GM19467 (cell line): ENCODE measurements at regions not wholly inside any gene's neighbourhood (a gene's known extent, or its start where the extent isn't known, plus 50 kb on each side); places are given as distances from the start of the nearest gene placed in this dataset.

Source experiments
- ATAC-seq: cut with Tn5 transposase; IDR thresholded peaks from one replicate; pipeline ENCODE4 v1.9.1; 2021; ENCODE audit warnings: mild to moderate bottlenecking, moderate library complexity; ENCODE audit not compliant: unreplicated experiment

GRCh38 chr11:106327637-106328036 lies 250.2 kb downstream of the AASDHPPT start:
- no peak for ATAC-seq

- no peak for ATAC-seq
Measured at GRCh38 chr11:106329273-106330018, 252.0 kb downstream of the AASDHPPT start.

GRCh38 chr11:106331176-106331575 lies 253.7 kb downstream of the AASDHPPT start:
- no peak for ATAC-seq

GRCh38 chr11:106333678-106334077 lies 256.2 kb downstream of the AASDHPPT start:
- ATAC-seq = no peak

DNA sequence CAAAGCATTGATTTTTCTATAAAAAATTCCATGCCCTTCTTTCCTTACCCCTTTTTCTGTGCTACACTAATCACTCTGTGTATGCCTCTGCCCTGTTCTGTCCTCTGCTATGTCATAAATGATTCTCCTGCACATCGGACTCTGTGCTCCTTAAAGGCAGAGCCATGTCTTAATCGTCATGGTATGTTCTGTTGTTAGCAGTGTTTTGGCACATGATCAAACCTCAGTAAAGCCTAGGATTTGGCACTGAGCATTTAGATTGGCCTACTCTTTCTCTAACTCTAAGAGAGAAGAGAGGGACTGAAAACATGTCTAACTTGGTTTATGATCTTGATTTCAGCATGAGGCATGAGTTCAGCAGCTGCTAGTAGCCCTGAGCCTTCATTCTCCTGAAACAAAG lies 266.9 kb downstream of the AASDHPPT start:
- ATAC-seq = no peak

DNA sequence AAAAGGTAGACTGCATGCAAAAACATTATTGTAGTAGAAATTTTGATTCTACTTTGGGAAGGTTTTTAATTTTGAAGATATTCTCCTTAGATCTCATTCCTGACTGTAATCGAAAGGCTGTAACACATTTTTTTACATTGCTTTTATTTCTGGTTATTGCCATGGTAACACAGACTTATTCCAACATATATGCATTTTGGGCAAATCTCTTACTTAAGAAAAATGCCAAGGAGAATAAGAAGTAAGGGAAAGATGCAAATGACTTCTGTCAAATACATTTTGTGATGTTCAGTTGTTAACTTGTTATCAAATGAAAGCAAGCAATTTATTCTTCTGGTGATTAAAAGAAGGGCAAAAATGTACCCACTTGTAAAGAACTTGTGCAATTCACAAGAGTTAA lies 267.5 kb downstream of the AASDHPPT start:
- ATAC-seq = no peak

- no peak for ATAC-seq
Measured at GRCh38 chr11:106353031-106353430, 275.6 kb downstream of the AASDHPPT start.

DNA sequence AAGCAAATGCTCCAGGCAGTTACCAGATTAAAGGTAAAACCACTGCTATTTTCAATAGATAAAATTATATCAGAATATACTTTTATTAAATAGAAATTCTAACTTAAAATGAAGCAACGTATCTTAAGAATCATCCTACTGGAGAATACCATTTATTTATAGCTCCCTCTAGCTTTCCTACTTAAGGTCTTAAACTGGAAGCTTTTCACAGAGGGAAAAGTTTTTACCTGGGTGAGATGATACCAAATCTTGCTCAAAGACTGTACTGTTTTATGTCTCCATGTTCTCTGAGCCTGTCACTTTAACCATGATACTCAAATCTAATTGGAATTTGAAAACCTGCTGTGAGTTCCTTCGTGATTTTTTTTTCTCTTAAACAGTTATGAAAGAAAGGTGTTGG lies 291.8 kb downstream of the AASDHPPT start:
- no peak for ATAC-seq

- ATAC-seq = no peak
Measured at GRCh38 chr11:106378513-106379179, 301.2 kb downstream of the AASDHPPT start.

GRCh38 chr11:106379265-106379664 lies 301.8 kb downstream of the AASDHPPT start:
- no peak for ATAC-seq

- ATAC-seq = no peak
Measured at GRCh38 chr11:106379712-106380111, 302.2 kb downstream of the AASDHPPT start.

GRCh38 chr11:106381895-106382294 lies 304.4 kb downstream of the AASDHPPT start:
- no peak for ATAC-seq

DNA sequence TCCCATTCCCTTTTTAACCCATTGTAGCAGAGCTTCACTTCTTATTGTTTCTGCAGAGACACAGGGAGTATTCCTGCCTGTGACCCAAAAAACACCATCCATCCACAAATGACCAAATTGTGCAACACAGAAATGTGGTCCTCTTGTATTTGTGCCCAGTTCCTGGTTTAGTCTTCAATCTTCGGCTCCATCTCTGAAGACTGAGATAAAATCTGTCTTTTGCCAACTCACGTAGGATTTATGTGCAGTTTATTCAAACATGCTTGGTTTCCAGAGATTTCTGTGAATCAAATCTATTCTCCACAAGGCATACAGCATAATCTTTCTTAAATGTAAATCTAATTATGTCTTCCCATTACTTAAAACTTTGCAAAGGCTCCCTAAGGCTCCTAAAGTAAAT lies 307.0 kb downstream of the AASDHPPT start:
- no peak for ATAC-seq

GRCh38 chr11:106386519-106386918 lies 309.1 kb downstream of the AASDHPPT start:
- no peak for ATAC-seq

DNA sequence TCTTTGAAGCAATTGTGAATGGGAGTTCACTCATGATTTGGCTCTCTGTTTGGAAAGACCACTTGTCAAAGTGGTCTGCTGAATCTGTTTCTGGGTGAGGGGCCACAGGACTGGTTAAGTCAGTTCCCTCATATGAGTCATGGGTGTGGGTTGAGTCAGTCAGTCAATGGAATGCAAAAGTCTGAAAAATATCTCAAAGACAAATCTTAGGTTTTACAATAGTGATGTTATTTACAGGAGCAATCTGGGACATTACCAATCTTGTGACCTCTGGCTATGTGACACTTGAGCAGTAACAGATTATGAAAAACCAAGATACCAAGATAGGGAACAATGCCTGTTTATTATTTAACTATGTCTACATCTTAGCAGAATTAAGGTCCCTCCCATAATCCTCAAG lies 311.6 kb downstream of the AASDHPPT start:
- no peak for ATAC-seq

DNA sequence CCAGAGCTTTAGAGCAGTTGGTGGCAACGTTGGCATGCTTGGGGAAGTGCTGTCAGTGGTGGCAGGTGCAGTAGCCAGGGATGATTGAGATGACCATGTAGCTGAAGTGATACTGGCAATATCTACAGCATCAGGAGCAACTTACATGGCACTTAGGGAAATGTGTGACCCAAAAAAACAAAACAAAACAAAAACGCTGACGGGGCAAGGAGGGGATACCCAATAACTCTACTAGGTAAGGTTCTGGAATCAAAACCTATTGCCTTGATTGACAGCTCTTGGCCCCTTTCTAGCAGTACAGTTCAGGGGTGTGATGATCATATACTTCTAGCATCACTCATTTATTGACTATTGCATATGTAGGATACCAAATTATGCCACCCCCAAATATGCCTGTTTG lies 312.6 kb downstream of the AASDHPPT start:
- no peak for ATAC-seq

- ATAC-seq = no peak
Measured at GRCh38 chr11:106391771-106392420, 314.4 kb downstream of the AASDHPPT start.

DNA sequence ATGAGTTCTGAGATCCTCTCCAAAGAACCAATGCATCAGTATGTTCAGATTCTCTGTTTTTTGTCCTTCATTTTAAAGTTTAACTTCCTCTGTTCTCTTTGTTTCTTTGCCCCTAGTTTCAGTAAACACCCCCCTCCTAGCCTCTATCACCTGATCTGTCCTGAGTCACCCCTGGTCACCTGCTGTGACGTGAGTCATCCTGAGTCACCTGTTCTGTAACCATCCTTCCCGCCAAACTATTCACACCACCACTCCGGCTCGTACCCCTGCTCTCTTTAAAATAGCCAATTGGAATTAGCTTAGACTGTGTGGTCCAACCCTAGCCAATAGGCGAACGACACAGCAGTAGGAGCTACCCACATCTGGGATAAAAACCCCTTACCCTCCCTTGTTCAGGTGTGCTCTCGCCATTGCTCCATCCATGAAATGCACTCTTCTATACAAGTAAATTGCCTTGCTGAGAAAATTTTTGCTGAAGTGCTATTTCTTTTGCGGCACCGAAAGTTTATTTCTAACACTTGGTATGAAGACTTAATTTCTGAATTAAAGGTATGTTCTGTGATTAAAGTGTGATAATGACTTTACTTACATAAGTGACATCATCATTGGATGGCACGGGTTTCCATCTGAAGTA lies 318.4 kb downstream of the AASDHPPT start:
- ATAC-seq = no peak

DNA sequence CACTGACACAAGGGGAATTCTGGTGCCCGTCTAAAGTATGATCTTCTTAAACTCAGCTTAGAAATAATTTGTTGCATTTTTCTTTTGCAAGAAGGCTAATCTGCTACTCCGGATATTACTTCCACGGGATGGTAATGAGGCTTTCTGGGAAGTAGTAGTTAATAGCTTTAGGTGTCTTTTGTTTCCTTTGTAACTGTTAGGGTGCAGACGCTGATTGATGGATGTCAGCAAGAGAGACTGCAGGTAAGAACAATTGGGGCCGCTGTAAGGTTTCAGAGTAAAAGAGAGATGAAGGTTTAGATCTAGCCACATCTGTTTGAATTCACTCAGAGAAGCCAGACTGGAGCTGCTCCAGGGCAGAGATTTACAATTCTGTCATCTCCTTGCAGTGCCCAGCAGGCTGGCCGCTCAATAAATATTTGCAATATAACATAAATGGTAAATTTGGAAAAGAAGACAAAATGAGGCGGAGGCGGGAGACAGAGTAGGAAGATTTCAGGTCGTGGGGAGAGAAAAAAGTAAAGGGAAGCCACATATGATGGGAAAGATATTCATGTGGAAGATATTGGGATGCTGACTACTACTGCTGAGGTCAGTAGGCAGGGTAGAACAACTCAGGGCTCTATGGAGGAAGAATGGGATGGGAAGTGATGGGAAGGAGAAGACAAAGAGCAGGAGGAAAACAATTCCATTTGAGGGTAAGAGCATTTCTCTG lies 320.5 kb downstream of the AASDHPPT start:
- ATAC-seq = no peak

DNA sequence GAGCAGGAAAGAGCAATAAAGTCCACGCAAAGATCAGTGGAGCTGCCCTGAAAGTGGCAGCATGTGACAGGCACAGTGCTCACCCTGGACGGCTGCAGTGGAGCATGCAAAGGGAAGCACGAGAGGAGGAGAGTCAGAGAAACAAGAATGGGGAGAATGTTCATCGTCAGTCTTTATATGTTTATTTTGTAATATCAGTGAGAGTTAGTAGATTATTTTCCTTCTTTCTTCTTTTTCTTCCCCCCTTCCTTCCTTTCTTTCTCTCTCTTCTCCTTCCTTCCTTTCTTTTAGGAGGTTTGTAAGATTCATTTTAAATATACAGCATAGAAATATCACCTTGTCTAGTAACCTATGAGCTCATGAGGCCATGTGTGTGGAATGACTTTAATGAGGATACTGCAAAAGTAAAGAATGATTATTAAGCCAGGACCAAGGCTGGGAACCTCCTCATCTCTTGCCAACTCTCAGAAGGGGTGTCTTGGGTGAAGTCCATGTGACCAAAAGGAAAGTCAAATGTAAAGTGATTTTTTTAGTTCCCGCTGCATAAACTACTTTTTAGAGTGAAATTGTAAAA lies 321.1 kb downstream of the AASDHPPT start:
- ATAC-seq = no peak

DNA sequence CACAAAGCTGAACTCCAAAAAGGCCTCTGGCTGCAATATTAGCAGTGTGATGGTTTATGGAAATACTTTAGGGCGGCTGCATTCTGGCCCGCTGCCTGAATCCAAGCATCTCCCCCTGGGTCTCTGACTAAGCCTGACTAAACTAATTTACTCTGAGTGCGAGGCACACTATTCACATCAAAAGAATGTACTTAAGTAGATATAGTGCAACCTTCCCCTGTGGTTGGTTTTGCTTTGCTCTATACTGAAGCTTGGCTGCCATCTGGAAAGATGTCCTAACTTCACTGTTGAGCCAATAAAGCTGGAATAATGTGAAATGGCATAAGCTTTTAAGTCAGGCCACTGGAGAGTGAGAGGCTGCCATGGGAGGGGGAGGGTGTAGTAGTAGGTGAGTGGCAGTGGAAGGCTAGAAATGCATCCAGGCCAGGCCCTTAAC lies 321.6 kb downstream of the AASDHPPT start:
- ATAC-seq = no peak
